HCT116 (cell line): ENCODE measurements at regions not wholly inside any gene's neighbourhood (a gene's known extent, or its start where the extent isn't known, plus 50 kb on each side); places are given as distances from the start of the nearest gene placed in this dataset.

Experiments
- ATAC-seq: fragments of 200-7000 bp; cut with Tn5 transposase; 2 replicates; pipeline ENCODE4 v1.9.1; 2020; ENCODE audit warnings: mild to moderate bottlenecking, moderate library complexity
- BruUV-seq: library from RNA; stranded (reverse); fragments of 400-500 nt; replicated peaks from 2 replicates; lab custom pipeline; 2021; lab: Mats Ljungman, UMichigan
- CTCF ChIA-PET: fragments of 300-600 bp; sonication (Branson Sonifier 250); formaldehyde crosslinking; loops from one replicate; lab custom pipeline; 2021; ENCODE audit warnings: antibody characterized with exemption; lab: Charles Lee
- POLR2A ChIA-PET: fragments of 300-600, 350-600 bp; sonication (Branson Sonifier 250); formaldehyde crosslinking; loops from one replicate; lab custom pipeline; 2021; ENCODE audit warnings: antibody characterized with exemption; lab: Charles Lee
- RAD21 ChIA-PET, 2 experiments: fragments of 300-600 bp; sonication (Branson Sonifier 250); formaldehyde crosslinking; loops; one replicate each; lab custom pipeline; 2023; ENCODE audit warnings: low total read pairs in 2 of 2; ENCODE audit not compliant: uncharacterized antibody in 2 of 2, unreplicated experiment in 2 of 2, low non-redundant PET in 1 of 2; lab: Charles Lee
- DNase-seq: peaks from one replicate; pipeline ENCODE4 v3.0.0-alpha.2; 2010; ENCODE audit warnings: low read depth, low spot score
- H2AFZ ChIP-seq: fragments of 200-600 bp; shearing (Covaris generic), sonication (generic); 2 replicates; pipeline ENCODE4 v1.6.1; 2017; ENCODE audit warnings: low read depth, mixed run types, mixed read lengths, antibody characterized with exemption, low read length; ENCODE audit not compliant: poor library complexity, severe bottlenecking
- H3K27ac ChIP-seq: 2 replicates; pipeline ENCODE4 v1.5.1; 2012; ENCODE audit warnings: low read depth, low read length
- H3K27me3 ChIP-seq: fragments of 200-600 bp; sonication (generic); 2 replicates; pipeline ENCODE4 v1.6.1; 2016; ENCODE audit warnings: mixed run types, low read length, mixed read lengths; ENCODE audit not compliant: insufficient read depth
- H3K36me3 ChIP-seq, 2 experiments: fragments of 200-500 bp in 1 of 2; fragments of 200-600 bp in 1 of 2; sonication (Bioruptor generic) in 1 of 2; sonication (generic) in 1 of 2; 2 replicates each; pipeline versions ENCODE4 v1.5.1 to v1.6.1; 2014 to 2016; ENCODE audit warnings: low read length in 2 of 2, inconsistent platforms in 1 of 2, mixed read lengths in 1 of 2, mixed run types in 1 of 2; ENCODE audit not compliant: insufficient read depth in 2 of 2, control insufficient read depth in 1 of 2
- H3K4me1 ChIP-seq, 2 experiments: fragments of 200-600 bp in 1 of 2; sonication (generic) in 1 of 2; 2 replicates each; pipeline versions ENCODE4 v1.5.1 to v1.6.1; 2012 to 2017; ENCODE audit warnings: low read length in 2 of 2, inconsistent platforms in 1 of 2, mild to moderate bottlenecking in 1 of 2, mixed read lengths in 1 of 2, mixed run types in 1 of 2, moderate library complexity in 1 of 2; ENCODE audit not compliant: insufficient read depth in 2 of 2, control insufficient read depth in 1 of 2
- H3K4me2 ChIP-seq: fragments of 200-600 bp; sonication (generic); 2 replicates; pipeline ENCODE4 v1.6.1; 2017; ENCODE audit warnings: mixed run types, low read length, mixed read lengths
- H3K4me3 ChIP-seq, 2 experiments: fragments of 200-600 bp in 1 of 2; sonication (generic) in 1 of 2; replicated peaks in 1 of 2; 2 replicates each; pipeline ENCODE4 v1.5.1; 2011 to 2016; ENCODE audit warnings: low read length in 2 of 2, control low read depth in 1 of 2, low read depth in 1 of 2, mild to moderate bottlenecking in 1 of 2, mixed read lengths in 1 of 2, mixed run types in 1 of 2
- H3K79me2 ChIP-seq: fragments of 200-600 bp; sonication (generic); 2 replicates; pipeline ENCODE4 v1.6.1; 2017; ENCODE audit warnings: mild to moderate bottlenecking, mixed run types, low read length, moderate library complexity, mixed read lengths; ENCODE audit not compliant: insufficient read depth
- H3K9ac ChIP-seq: fragments of 200-600 bp; sonication (generic); 2 replicates; pipeline ENCODE4 v1.6.1; 2016; ENCODE audit warnings: low read length, mixed read lengths
- H3K9me2 ChIP-seq: fragments of 200-600 bp; sonication (generic), shearing (Covaris generic); 2 replicates; pipeline ENCODE4 v1.6.1; 2017; ENCODE audit warnings: mixed run types, mild to moderate bottlenecking, moderate library complexity; ENCODE audit not compliant: insufficient read depth
- H3K9me3 ChIP-seq, 2 experiments: fragments of 200-500 bp in 1 of 2; fragments of 200-600 bp in 1 of 2; sonication (Bioruptor generic) in 1 of 2; sonication (generic) in 1 of 2; 2 replicates each; pipeline ENCODE4 v1.6.1; 2014 to 2017; ENCODE audit warnings: low read length in 2 of 2, mixed read lengths in 2 of 2, inconsistent platforms in 1 of 2, low read depth in 1 of 2, mild to moderate bottlenecking in 1 of 2, mixed run types in 1 of 2, moderate library complexity in 1 of 2; ENCODE audit not compliant: control insufficient read depth in 1 of 2, insufficient read depth in 1 of 2
- H4K20me1 ChIP-seq: fragments of 200-600 bp; sonication (generic), shearing (Covaris generic); 2 replicates; pipeline ENCODE4 v1.6.1; 2017; ENCODE audit warnings: mixed run types, mild to moderate bottlenecking, moderate library complexity; ENCODE audit not compliant: insufficient read depth
- ATF3 ChIP-seq: IDR thresholded peaks from 2 replicates; pipeline ENCODE4 v1.6.1; 2012
- CBX3 ChIP-seq: IDR thresholded peaks from 2 replicates; pipeline ENCODE4 v1.6.1; 2012; ENCODE audit warnings: low read depth
- CEBPB ChIP-seq: IDR thresholded peaks from 2 replicates; pipeline ENCODE4 v1.6.1; 2012; ENCODE audit warnings: low read depth
- CTCF ChIP-seq, 3 experiments: fragments of 200-600 bp in 1 of 3; sonication (generic) in 1 of 3; IDR thresholded peaks in 2 of 3; conservative IDR thresholded peaks in 1 of 3; 2 replicates each; pipeline ENCODE4 v1.5.1; 2012 to 2017; ENCODE audit warnings: low read depth in 2 of 3, low read length in 2 of 3, antibody characterized with exemption in 1 of 3, borderline replicate concordance in 1 of 3, control low read depth in 1 of 3, mild to moderate bottlenecking in 1 of 3, mixed read lengths in 1 of 3, mixed run types in 1 of 3, moderate library complexity in 1 of 3; ENCODE audit not compliant: insufficient read depth in 1 of 3
- EGR1 ChIP-seq: IDR thresholded peaks from 2 replicates; pipeline ENCODE4 v1.6.1; 2012; ENCODE audit warnings: low read depth
- ELF1 ChIP-seq: IDR thresholded peaks from 2 replicates; pipeline ENCODE4 v1.6.1; 2012; ENCODE audit warnings: low read depth, borderline replicate concordance
- EZH2 ChIP-seq: fragments of 200-600 bp; sonication (generic); IDR thresholded peaks from 2 replicates; pipeline ENCODE4 v1.6.1; 2017; ENCODE audit warnings: antibody characterized with exemption, mixed run types
- EZH2phosphoT487 ChIP-seq: fragments of 200-600 bp; IDR thresholded peaks from 2 replicates; pipeline ENCODE4 v1.6.1; 2018; ENCODE audit warnings: antibody characterized with exemption, borderline replicate concordance
- FOSL1 ChIP-seq: IDR thresholded peaks from 2 replicates; pipeline ENCODE4 v1.6.1; 2012; ENCODE audit warnings: low read depth
- JUND ChIP-seq: IDR thresholded peaks from 2 replicates; pipeline ENCODE4 v1.6.1; 2012
- POLR2A ChIP-seq: IDR thresholded peaks from 2 replicates; pipeline ENCODE4 v1.7.0; 2011; ENCODE audit warnings: borderline replicate concordance; ENCODE audit not compliant: insufficient read depth, insufficient read length; ENCODE audit errors: extremely low read depth
- RAD21 ChIP-seq: IDR thresholded peaks from 2 replicates; pipeline ENCODE4 v1.6.1; 2012; ENCODE audit warnings: low read depth, mild to moderate bottlenecking
- REST ChIP-seq: IDR thresholded peaks from 2 replicates; pipeline ENCODE4 v1.6.1; 2012; ENCODE audit warnings: low read depth
- SIN3A ChIP-seq: IDR thresholded peaks from 2 replicates; pipeline ENCODE4 v1.6.1; 2012; ENCODE audit warnings: low read depth
- SP1 ChIP-seq: IDR thresholded peaks from 2 replicates; pipeline ENCODE4 v1.6.1; 2012; ENCODE audit warnings: low read depth
- SRF ChIP-seq: IDR thresholded peaks from 2 replicates; pipeline ENCODE4 v1.6.1; 2012; ENCODE audit warnings: low read depth
- TCF7L2 ChIP-seq: IDR thresholded peaks from 2 replicates; pipeline ENCODE4 v1.7.0; 2011; ENCODE audit warnings: borderline replicate concordance, inconsistent platforms; ENCODE audit not compliant: insufficient read depth, insufficient read length; ENCODE audit errors: extremely low read depth
- YY1 ChIP-seq: IDR thresholded peaks from 2 replicates; pipeline ENCODE4 v1.6.1; 2011; ENCODE audit warnings: low read length, low read depth, moderate library complexity, mild to moderate bottlenecking; ENCODE audit not compliant: insufficient replicate concordance; ENCODE audit errors: extremely low read depth
- ZBTB33 ChIP-seq: IDR thresholded peaks from 2 replicates; pipeline ENCODE4 v1.6.1; 2011; ENCODE audit warnings: mild to moderate bottlenecking, low read length, moderate library complexity; ENCODE audit not compliant: insufficient replicate concordance; ENCODE audit errors: extremely low read depth
- ZFX ChIP-seq: fragments of 450-650 bp; IDR thresholded peaks from 2 replicates; pipeline ENCODE4 v1.6.1; 2017
- ZNF274 ChIP-seq: fragments of 200-500 bp; sonication (Bioruptor generic); IDR thresholded peaks from 2 replicates; pipeline ENCODE4 v1.6.1; 2014; ENCODE audit warnings: mild to moderate bottlenecking, low read depth, low read length, inconsistent platforms
- intact Hi-C: fragments of 100-400 bp; cut with micrococcal nuclease; formaldehyde crosslinking; loops from 2 replicates; pipeline ENCODE4 v1.10.0; 2022

GRCh38 chr19:28694812-28695211, 518.1 kb downstream of the UQCRFS1 start (continued):
- no peak for TF ChIP-seq CTCF (IDR thresholded peaks at IDR 0.05 in 2 of 3, conservative IDR thresholded peaks at IDR 0.05 in 1 of 3; ENCODE audit: borderline replicate concordance in 1 of 3, insufficient read depth in 1 of 3, low read depth in 2 of 3, low read length in 2 of 3)
- TF ChIP-seq YY1 = no peak
- TF ChIP-seq SP1 = no peak
- TF ChIP-seq ATF3 = no peak

- BruUV-seq = no TSS peak
- H3K27me3 ChIP-seq = no peaks in the 10 kb centered on the region
- H3K4me3 ChIP-seq = no peak overlapping the region
- RAD21 ChIA-PET = no interaction called here
- no peak overlapping the region for H2AFZ ChIP-seq
- no peak overlapping the region for H3K4me2 ChIP-seq
- POLR2A ChIA-PET = no interaction called here
- no peaks in the 10 kb centered on the region for H3K4me1 ChIP-seq
- CTCF ChIA-PET = no interaction called here
- H3K9ac ChIP-seq = no peak overlapping the region
- H3K9me2 ChIP-seq = no peaks in the 10 kb centered on the region
- no peaks in the 10 kb centered on the region for H4K20me1 ChIP-seq
- intact Hi-C loops = no loop called here
- no peaks in the 10 kb centered on the region for H3K79me2 ChIP-seq
- no peaks in the 10 kb centered on the region for H3K36me3 ChIP-seq
- H3K9me3 ChIP-seq = peaks cover 8 to 13% of the 10 kb centered on the region in 2 experiments; a peak in 2 of 4 replicates
- DNase-seq (no peak), ATAC-seq (no peak)
- H3K27ac ChIP-seq = no peak overlapping the region
- TF ChIP-seq EGR1 (no peak), SRF (no peak), JUND (no peak), REST (no peak), YY1 (no peak), CEBPB (no peak), EZH2 (no peak), SP1 (no peak), FOSL1 (no peak), POLR2A (no peak), RAD21 (no peak), EZH2phosphoT487 (no peak), SIN3A (no peak), CBX3 (no peak), ZFX (no peak), ZBTB33 (no peak), ELF1 (no peak), TCF7L2 (no peak), ZNF274 (no peak)
These were observed 521.3 kb downstream of the UQCRFS1 start for GRCh38 chr19:28691683-28692082.
